ENCODE measurements at regions not wholly inside any gene's neighbourhood (a gene's known extent, or its start where the extent isn't known, plus 50 kb on each side); places are given as distances from the start of the nearest gene placed in this dataset.

GRCh38 chr2:189369566-189369965, 71.7 kb upstream of the WDR75 start:
- DNase-seq = no peak
- Histone ChIP-seq H3K4me3 (no peak overlapping the region), H3K27ac (no peak overlapping the region), H3K36me3 (no peaks in the 10 kb centered on the region), H3K9me3 (no peaks in the 10 kb centered on the region), H3K4me1 (peaks cover 0 to 9% (median 0%) of the 10 kb centered on the region in 4 donors), H3K27me3 (no peaks in the 10 kb centered on the region)
- 73 to 79% methylated on average over 2 to 3 of the region's 3 CpGs for WGBS, 2 donors (ENCODE audit: low coverage in 1 of 2)
- intact Hi-C loops (cut with DNase I; ENCODE audit: low total_unique reads) = no loop called here
- in situ Hi-C loops (cut with MboI; ENCODE audit: low pct_ligation_motif_present in 1 of 4, low pct_unique_long_range_greater_than_20kb in 1 of 4, low sequenced_read_pairs in 3 of 4) = no loop called here
- TF ChIP-seq POLR2A (IDR thresholded peaks at IDR 0.05) (no peak), CTCF (IDR thresholded peaks at IDR 0.05) (no peak), EP300 (IDR thresholded peaks at IDR 0.05; ENCODE audit: low read depth) (no peak), POLR2AphosphoS5 (IDR thresholded peaks at IDR 0.05) (no peak)

- intact Hi-C loops (cut with DNase I; ENCODE audit: low total_unique reads) (no loop called here), in situ Hi-C loops (cut with MboI; ENCODE audit: low pct_ligation_motif_present in 1 of 4, low pct_unique_long_range_greater_than_20kb in 1 of 4, low sequenced_read_pairs in 3 of 4) (no loop called here)
- WGBS, 2 donors (ENCODE audit: low coverage in 1 of 2) = 53 to 71% methylated on average over 2 to 3 of the region's 3 CpGs
Measured at GRCh38 chr2:189370719-189371118, 70.6 kb upstream of the WDR75 start.

GRCh38 chr2:189372688-189373257, 68.5 kb upstream of the WDR75 start:
- in situ Hi-C loops (cut with MboI; ENCODE audit: low pct_ligation_motif_present in 1 of 4, low pct_unique_long_range_greater_than_20kb in 1 of 4, low sequenced_read_pairs in 3 of 4) (no loop called here), intact Hi-C loops (cut with DNase I; ENCODE audit: low total_unique reads) (no loop called here)
- Histone ChIP-seq H3K36me3 (no peaks in the 10 kb centered on the region), H3K4me1 (peaks cover 0 to 10% (median 0%) of the 10 kb centered on the region in 4 donors), H3K27ac (no peak overlapping the region), H3K27me3 (no peaks in the 10 kb centered on the region), H3K9me3 (no peaks in the 10 kb centered on the region), H3K4me3 (no peak overlapping the region)
- TF ChIP-seq POLR2AphosphoS5 (IDR thresholded peaks at IDR 0.05) (no peak), EP300 (IDR thresholded peaks at IDR 0.05; ENCODE audit: low read depth) (no peak), CTCF (IDR thresholded peaks at IDR 0.05) (no peak), POLR2A (IDR thresholded peaks at IDR 0.05) (no peak)
- no peak for DNase-seq
- WGBS, 2 donors (ENCODE audit: low coverage in 1 of 2) = 82 to 90% methylated on average over 1 of the region's 1 CpG

More at GRCh38 chr2:189370719-189371118, 70.6 kb upstream of the WDR75 start:
- no peaks in the 10 kb centered on the region for H3K9me3 ChIP-seq
- H3K4me3 ChIP-seq = no peak overlapping the region
- TF ChIP-seq EP300 (IDR thresholded peaks at IDR 0.05; ENCODE audit: low read depth) = no peak
- TF ChIP-seq POLR2A (IDR thresholded peaks at IDR 0.05) = no peak
- TF ChIP-seq CTCF (IDR thresholded peaks at IDR 0.05) = no peak
- TF ChIP-seq POLR2AphosphoS5 (IDR thresholded peaks at IDR 0.05) = no peak
- H3K27me3 ChIP-seq = no peaks in the 10 kb centered on the region
- H3K4me1 ChIP-seq = peaks cover 0 to 10% (median 0%) of the 10 kb centered on the region in 4 donors
- no peak overlapping the region for H3K27ac ChIP-seq
- DNase-seq = no peak
- no peaks in the 10 kb centered on the region for H3K36me3 ChIP-seq

- Histone ChIP-seq H3K4me1 (peaks cover 0 to 17% (median 0%) of the 10 kb centered on the region in 4 donors), H3K36me3 (no peaks in the 10 kb centered on the region), H3K9me3 (no peaks in the 10 kb centered on the region), H3K27ac (no peak overlapping the region), H3K27me3 (no peaks in the 10 kb centered on the region), H3K4me3 (no peak overlapping the region)
- in situ Hi-C loops (cut with MboI; ENCODE audit: low pct_ligation_motif_present in 1 of 4, low pct_unique_long_range_greater_than_20kb in 1 of 4, low sequenced_read_pairs in 3 of 4) (no loop called here), intact Hi-C loops (cut with DNase I; ENCODE audit: low total_unique reads) (no loop called here)
- TF ChIP-seq POLR2AphosphoS5 (IDR thresholded peaks at IDR 0.05) (no peak), EP300 (IDR thresholded peaks at IDR 0.05; ENCODE audit: low read depth) (no peak), POLR2A (IDR thresholded peaks at IDR 0.05) (no peak), CTCF (IDR thresholded peaks at IDR 0.05) (no peak)
- DNase-seq = no peak
Measured at GRCh38 chr2:189374481-189374880, 66.8 kb upstream of the WDR75 start.

All from transverse colon (tissue), 4 donors.